Activated effector memory CD4-positive, alpha-beta T cell treated with anti-CD3 and anti-CD28 coated beads, Interleukin-2, amount 50 U/mL, for 16 hours (primary cell): ENCODE measurements at regions not wholly inside any gene's neighbourhood (a gene's known extent, or its start where the extent isn't known, plus 50 kb on each side); places are given as distances from the start of the nearest gene placed in this dataset.
"Not testable (repeated sequence)": the region's sequence is repeated elsewhere in the genome, so short reads cannot be mapped to it uniquely, and the experiment has no call there.

ENCODE experiments used
- DNase-seq: peaks from one replicate; pipeline ENCODE4 v3.0.0-alpha.2; 2020

DNA sequence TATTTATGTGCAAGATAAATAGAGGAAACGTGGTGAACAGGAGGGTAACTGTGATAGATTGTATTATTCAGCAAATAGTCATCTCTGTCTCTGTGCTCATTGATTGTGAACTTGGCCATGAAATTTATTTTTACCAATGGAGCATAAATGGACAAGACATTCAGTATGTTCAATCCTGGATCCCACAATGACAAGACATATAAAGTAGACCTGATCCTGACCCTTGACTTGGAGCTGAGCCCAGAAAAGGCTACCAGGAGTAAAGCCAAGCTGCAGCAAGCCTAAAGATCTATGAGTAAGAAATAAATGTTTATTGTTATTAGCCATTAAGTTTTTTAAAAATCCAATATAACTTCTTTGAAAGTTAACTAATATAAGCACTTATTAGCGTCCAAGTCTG is 531.2 kb downstream of the PIK3C3 start:
- no peak for DNase-seq

- DNase-seq: no peak
Observed at GRCh38 chr18:42508683-42509296, 553.8 kb downstream of the PIK3C3 start.

DNA sequence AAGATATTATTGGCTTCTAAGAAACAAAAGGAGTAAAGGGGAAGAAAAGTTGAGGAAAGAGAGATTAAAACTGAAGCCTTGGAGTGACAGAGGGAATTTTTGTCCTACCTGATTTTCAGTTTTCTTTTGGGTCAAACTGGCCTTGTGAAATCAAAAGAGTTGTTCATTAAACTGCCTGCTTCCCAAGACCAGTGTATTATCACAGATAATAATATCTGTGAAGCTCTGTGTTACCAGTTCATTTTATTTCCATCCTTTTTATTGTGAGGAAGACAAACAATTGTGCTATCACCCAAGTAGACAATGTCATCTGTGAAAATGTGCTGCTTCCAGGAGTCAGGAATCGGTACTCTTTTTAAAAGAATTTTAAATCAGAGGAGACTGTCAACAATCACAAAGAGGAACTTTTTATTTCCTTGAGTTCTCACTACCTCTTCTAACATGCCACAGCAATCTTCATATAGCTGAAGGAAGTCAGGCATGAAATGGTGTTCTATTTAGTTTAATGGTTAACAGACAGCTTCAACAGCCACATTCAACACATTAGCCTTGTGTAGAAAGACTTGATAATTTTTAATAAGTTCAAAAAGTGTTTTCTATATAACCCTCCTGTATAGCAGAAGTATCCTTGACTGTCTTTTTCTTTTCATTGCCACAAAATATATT is 554.8 kb downstream of the PIK3C3 start:
- no peak for DNase-seq

- no peak for DNase-seq
Observed at GRCh38 chr18:42510540-42510939, 555.5 kb downstream of the PIK3C3 start.

DNA sequence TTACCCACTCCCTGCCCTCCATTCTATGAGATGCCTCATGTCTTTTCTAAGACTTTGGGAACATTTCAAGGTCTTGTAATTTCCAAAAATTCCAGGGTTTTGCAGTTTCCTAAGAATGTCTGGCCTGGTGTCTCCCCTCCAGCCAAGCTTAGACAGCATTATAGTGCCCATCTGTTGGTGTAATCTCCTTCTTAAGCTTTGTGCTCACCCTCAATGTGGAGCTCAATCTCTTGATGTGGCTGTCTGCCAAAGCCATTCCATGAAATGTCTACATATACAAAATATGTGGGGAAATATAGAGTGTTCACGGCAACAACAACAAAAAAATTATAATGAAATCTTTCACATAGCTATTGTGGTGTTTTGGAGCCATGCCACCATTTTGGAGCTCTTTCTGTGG is 558.4 kb downstream of the PIK3C3 start:
- DNase-seq: no peak

DNA sequence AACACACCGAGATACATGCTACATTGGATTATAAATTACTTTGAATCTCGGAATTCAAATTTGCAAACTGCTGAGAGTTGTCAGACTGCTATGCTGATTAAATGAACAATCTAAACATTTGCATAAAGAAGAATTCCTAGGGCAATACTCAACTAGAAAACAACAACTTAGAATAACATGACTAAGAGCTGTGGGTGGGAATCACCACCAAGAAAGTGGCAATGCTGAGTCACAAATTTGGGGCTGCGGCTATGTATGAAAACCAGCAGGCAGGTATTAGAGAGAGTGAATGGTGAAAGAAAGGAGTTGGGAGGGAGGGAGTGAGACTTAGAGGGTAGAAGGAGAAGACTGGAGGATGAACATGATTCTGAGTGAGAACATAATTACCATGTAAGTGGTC is 559.5 kb downstream of the PIK3C3 start:
- no peak for DNase-seq

GRCh38 chr18:42517896-42518295 is 562.9 kb downstream of the PIK3C3 start:
- DNase-seq: no peak

DNA sequence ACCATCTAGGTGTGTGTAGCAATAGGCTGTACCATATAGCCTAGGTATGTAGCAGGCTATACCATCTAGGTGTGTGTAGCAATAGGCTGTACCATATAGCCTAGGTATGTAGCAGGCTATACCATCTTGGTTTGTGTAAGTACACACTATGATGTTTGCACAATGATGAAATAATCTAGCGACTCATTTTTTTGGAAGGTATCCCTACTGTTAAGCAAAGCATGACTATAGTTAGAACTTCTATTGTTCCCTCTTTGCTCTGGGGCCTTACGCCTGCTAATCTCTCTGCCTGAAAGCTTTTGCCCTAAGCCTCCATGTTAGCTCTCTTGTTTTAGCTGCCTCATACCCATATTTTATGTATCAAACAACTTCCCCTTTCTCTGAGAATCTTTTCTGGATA is 563.3 kb downstream of the PIK3C3 start:
- DNase-seq: not testable (repeated sequence)

- DNase-seq: no peak
Observed at GRCh38 chr18:42520138-42520537, 565.1 kb downstream of the PIK3C3 start.

GRCh38 chr18:42525905-42526304 is 570.9 kb downstream of the PIK3C3 start:
- no peak for DNase-seq

- no peak for DNase-seq
Observed at GRCh38 chr18:42527766-42528165, 572.7 kb downstream of the PIK3C3 start.

DNA sequence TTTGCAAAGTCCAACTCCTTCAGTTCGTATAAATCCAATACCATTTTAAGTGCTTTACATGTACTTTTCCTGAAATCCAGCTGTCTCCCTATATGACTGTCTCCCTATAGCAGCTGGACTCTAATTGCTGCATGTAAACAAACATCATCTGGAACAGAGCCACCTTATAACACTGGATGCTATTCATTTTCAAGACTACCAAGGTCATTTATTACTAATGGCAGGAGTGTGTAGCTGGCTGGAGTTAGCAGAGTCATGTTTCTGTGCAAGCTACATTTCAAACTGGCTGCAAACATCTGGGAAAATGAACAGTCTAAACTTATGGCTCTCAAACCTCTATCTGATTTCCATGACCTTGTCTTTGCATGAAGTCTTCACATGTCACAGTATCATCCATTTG is 575.2 kb downstream of the PIK3C3 start:
- DNase-seq: no peak

DNA sequence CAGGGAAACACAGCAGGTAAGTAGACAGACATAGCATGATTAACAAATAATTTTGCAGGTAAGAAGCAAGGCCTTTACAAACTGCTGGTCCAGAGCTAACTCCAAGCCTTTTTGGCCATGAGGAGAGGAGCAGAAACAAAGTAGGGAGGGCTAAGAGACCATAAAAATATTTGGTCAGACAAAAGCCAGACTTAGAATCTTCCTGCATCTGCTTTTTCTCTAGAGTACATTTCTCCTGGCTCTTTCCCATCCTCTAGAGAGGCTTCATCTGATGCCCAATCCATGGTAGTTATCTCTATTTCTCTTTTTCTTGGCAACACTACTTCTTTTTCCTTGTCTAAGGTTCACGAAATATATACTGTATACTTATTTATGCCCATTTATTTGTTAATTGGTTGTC is 577.1 kb downstream of the PIK3C3 start:
- no peak for DNase-seq

DNA sequence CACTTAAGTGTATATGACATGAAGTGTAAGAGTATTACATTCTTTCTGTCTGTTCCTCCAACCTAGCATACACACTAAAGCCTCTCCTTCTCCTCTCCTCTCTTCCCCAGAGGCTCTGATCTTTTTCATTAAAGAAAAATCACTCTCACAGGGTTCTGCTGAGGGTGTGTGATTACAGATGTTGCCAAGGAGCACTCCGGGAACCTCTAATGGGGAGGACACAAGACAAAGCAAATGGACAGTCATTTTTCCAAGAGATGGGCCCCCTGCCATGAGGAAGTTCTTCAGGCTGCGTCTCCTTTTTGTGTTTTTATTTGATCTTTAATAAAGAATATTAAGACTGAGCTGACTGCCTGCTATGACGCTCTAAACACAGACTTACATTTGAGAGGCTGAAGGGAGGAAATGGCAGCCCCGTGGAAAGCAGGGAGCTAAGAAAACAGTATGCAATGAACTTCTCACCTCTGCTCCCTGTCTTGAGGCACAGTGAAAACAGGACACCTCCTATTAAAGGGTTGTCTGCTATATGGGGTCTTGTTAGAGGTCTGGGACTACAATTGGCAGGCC is 578.1 kb downstream of the PIK3C3 start:
- DNase-seq: no peak

DNA sequence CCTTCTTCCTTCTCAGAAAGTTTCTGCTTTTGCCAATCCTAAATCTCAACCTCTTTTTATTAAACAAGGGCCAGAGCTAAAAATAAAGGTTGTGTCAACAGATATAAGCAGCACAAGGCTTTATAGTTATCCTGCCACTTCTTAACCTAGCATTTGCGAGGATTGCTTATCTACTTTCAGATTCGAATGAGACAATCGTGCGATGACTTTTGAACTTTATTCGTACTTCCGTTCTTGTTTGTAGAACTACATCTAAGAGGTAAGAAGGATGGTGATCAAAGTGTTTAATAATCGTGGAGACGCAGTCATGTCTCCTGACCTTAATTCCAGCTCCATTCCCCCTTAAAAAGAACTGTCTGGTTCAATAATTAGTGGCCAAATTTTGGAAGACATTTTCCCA is 578.6 kb downstream of the PIK3C3 start:
- DNase-seq: no peak

DNA sequence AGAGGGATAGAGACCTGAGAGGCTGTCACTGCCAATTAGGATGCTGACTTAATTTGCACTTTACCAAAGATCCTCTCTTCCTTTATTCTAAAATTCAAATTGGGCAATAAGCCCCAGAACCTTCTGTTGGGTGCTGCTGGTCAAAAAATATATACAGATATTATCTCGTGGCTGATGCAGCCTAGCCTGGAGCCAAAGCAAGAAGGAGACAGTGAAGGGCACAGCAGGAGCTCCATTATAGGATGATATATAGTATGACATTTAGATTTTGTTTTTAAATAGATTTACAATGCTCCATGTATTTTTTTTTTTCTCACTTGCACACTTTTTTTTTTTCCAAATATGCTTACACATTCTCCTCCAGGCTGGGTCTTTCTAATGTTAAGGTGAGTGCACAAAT is 579.3 kb downstream of the PIK3C3 start:
- no peak for DNase-seq

DNA sequence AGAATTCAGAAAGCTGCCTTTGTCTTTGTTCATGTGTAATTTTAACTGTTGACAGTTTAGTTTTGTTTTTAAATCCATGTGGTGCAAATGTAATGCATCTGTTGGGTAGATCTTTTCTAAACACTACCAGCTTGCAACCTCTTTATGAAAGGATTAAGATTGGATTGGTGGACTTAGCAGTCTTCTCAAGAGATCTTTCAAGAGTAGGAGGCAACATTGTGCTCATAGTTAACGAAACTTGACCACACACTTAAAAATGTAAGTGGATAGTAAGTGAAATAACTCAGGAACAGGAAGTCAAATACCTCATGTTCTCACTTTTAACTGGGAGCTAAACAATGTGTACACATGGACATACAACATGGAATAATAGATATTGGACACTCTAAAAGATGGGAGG is 579.0 kb downstream of the RIT2 start:
- no peak for DNase-seq

DNA sequence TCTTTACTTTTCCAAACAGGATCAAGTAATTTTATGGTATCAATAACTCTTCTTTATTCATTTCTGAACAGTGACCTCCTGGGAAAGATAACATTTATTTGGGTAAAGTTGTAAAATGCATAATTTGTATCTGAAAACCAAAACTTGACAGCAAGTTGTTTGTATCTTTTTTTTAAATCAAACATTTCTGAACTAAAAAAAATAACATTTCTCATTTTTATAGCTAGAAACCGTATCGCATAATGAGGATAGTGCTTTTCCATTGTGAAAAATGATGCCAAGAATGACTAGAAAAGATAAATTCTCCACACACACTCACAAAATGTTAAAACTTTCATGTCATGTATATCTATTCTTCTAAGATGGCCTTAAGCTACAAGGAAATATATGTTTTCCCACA is 578.2 kb downstream of the RIT2 start:
- no peak for DNase-seq

GRCh38 chr18:42544901-42545300 is 570.6 kb downstream of the RIT2 start:
- no peak for DNase-seq

GRCh38 chr18:42545825-42546224 is 569.7 kb downstream of the RIT2 start:
- no peak for DNase-seq

GRCh38 chr18:42548493-42548892 is 567.0 kb downstream of the RIT2 start:
- DNase-seq: no peak

DNA sequence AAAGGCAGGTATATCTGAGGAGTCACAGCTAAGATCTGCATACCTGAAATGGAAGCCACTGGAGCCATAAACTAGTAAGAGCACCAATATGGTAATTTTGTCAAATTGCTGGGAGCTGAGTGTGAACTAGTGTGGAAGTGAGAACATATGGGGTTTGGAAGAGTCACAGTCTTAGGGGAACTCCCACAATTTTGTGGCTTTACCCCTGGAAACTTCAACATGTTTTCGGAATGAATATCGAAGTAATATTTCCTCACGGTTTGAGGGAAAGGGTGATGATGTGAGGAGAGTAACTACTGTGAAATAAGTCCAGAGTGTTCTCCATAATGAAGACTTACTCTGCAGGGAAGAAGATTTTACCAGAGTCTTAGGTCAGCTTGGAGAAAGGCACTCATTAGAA is 565.9 kb downstream of the RIT2 start:
- no peak for DNase-seq

- not testable (repeated sequence) for DNase-seq
Observed at GRCh38 chr18:42552559-42552958, 562.9 kb downstream of the RIT2 start.

GRCh38 chr18:42559069-42559690 is 556.3 kb downstream of the RIT2 start:
- DNase-seq: no peak
